HG02678 (cell line): ENCODE measurements at regions not wholly inside any gene's neighbourhood (a gene's known extent, or its start where the extent isn't known, plus 50 kb on each side); places are given as distances from the start of the nearest gene placed in this dataset.

Experiments used
- ATAC-seq: cut with Tn5 transposase; IDR thresholded peaks from one replicate; pipeline ENCODE4 v1.9.1; 2021; ENCODE audit warnings: mild to moderate bottlenecking, moderate library complexity; ENCODE audit not compliant: unreplicated experiment

DNA sequence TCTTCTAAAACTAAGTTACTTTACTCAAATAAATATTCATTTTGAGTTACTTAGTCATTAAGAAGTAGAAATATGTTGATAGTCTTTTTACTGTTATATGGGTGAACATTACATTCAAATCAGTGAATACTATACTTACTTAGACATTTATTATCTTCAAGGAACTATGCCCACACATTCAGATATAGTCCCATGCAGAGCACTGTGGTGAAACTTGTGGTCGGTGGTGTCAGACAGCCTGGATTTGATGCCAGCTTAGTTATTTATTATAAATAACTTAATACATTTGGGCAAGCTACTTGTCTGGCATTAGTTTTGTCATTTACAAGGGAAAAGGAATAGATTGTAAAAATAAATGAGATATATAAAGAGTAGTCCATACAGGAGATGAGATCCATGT, 149.5 kb downstream of the RAP2B start:
- ATAC-seq = no peak

DNA sequence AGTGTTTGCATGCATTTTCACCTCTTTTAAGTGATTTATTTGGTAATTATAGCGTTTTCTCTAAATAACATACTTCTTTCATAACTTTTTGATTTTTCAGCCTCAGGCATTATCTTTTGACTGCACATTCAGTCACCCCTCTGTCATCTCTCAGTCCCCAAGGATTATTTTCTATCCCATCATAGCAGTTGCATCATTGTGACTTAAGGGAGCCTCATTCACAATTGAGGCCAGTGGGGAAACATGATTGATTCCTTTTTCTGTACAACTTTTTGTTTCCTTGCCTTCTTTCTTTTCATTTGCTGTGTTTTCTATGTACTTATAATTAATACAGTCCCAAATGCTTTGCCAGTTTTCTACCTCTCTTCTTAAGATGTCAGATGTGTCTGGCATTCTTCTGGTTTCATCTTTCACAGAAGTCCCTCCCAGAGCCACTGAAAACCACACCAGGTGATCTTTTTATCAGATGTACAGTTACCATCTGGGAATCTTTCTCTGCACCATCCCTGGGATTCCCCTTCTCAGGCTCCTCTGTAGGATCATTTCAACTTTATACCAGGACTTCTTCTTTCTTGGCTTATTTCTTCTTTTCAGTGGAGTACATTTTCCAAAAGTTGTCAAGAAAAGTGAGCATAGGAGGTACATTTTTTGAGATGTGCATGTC, 151.4 kb downstream of the RAP2B start:
- ATAC-seq = no peak

DNA sequence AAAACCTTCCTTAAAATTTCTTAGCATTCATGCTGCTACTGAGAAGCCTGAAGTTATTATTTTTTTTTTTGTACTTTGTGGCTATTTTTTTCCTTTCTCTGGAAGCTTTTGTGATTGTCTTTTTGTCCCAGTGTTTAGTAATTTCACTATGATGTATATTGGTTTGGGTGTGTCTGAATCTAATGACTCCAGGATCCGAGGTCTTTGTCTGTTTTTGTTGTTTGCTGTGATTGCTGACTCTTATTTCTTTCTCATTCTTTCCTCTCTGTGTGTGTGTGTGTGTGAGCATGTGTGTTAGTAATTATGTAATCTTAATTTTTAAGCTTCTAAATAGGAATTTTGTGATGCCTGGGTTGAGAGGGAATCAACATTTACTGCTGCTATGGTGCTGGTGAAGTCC, 152.0 kb downstream of the RAP2B start:
- ATAC-seq = no peak

DNA sequence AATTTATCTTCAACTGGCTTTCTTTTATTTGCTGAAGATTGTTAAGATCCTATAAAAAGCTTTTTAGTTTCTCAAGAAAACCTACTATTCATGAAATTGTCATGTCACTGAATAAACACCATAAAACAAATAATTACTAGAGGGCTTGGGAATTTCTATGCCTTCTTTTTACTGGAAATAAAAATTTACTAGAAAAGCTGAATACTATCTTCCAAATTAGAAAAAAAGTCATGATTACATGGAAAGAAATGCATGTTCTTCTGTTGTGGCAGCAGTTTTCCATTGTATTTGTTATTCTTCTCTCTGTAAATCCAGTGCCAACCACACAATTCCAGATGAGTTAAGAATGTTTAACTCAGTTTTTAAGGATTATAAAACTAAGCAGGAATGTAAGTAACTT, 153.8 kb downstream of the RAP2B start:
- ATAC-seq = no peak

DNA sequence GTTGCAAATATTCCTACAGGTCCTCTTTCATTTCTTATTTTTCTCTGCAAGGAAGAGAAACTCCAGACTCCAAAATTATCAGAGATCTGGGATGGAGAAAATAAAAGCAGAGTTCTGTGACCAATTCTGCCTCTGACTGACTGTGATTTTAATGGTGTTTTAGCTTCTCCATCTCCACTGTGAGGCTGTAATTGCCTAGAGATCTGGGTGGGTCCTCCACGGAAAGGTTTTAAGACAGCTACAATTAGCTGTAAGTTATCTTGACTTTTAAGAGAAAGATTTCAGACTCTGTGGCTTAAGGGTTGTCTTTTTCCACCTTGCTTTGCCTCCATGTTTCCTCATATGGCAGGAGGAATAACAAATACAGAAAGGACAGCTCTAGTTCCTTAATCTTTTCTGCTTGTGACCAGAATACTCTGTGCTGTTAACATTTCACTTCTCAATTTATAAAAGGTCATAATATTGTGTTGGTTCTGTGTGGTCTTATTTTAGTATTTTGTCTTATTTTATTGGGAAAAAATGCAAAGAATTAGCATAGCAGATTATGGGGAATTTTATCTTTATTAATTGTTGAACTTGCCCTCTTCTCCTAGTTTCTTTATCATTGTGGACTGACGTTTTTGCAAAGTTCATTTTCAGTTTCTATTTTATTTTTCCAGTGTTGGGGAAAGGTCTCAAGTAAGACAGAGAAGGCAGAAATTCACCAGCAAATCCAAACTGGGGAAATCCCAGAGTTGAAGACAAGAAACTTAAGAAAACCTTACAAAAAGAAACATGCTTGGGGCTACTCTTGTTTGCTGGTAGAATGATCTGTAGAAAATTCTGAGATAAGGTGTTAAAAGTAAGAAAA, 157.9 kb downstream of the RAP2B start:
- no peak for ATAC-seq

DNA sequence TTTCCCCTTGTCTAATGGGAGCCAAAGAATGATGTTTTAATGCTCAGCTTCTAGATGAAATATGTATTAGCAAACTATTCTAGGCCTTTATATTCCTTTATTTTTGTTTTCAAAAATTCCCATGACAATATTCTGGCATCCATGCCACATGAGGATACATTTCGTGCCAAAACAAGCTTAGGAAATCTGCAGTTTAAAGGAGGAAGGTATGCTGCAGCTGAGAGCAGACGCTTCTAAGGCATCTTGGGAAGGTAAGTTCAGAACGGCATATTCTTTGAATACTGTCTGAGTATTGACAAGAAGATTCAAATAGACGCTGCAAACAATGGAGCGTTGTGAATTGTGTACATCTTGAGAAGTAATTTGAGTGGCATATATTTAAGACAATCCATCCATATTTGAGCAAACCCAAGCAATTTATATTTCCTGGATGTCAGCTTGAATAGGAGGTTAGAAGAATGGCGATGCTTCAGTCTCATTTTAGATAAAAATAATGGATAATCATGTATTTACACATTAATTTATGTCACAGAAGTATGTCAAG, 158.6 kb downstream of the RAP2B start:
- ATAC-seq = no peak

DNA sequence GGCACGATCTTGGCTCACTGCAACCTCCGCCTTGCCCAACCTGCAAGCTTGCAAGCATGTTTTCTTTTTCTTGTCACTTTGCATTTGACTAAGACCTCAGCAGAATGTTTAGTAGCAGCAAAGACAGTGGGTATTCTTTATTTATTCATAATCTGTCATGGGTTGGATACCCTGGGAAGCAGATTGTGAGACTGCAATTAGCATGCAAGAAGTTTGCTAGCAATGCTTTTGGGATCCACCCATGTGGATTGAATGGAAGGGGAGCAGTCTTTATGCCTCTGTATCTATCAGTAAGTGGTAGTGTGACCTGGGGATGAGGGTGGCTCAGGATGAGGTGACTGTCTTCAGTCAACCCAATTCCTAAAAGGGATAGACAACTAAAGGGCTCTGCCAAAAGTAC, 166.7 kb downstream of the RAP2B start:
- ATAC-seq = no peak

DNA sequence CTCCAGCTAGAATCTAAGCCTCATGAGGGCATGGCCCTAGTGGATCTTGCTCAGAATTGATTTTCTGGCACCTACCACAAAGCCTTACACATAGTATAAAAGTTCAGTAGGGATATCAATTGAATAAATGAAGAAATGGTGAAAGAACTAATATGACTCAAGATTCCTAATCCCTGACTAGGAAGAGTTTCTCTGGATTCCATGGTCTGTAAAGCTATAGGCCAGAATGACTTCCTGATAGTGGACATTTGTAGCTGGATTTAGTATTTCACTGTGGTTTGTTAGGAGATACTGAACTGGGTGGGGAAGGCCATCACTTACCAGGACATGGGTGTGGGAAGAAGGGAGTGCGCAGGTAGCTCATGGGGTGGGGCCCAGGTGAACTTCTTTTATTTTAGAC, 168.9 kb downstream of the RAP2B start:
- ATAC-seq = no peak

DNA sequence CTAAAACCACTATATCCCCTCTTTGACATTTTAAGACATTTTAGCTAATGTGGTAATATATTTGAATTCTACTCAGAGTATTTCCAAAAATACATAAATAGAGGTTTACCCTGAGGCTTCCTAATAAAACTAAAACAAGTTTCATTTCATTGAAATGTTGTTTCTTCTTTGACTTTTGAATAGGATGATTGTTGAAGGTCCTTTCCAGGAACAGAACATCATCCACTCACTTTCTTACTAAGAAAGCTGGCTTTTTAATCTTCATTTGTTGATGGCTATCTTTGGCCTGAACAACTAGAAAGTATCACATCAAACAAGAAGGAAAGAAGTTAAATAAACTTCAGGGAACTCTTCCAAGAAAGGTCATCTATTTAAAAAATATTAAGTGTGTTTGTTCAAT, 169.7 kb downstream of the RAP2B start:
- no peak for ATAC-seq

DNA sequence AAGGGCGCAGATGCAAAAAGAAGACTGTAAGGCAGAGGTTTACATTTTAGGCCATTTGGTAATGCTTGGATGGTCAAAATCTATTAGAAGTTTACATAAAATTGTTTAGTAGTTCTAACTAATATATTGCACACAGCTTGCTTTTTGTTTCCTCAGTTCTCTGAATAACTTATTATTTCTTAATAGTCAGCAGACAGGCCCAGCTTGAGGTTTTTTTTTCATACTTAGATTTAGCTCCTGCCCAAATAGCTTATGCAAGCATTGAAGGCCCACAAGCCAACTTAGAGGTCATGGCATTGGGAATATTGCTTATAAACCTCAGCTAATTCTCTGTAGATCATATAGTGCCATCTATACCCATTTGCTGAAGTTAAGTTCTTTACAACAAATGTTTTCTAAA, 172.5 kb downstream of the RAP2B start:
- ATAC-seq = no peak

DNA sequence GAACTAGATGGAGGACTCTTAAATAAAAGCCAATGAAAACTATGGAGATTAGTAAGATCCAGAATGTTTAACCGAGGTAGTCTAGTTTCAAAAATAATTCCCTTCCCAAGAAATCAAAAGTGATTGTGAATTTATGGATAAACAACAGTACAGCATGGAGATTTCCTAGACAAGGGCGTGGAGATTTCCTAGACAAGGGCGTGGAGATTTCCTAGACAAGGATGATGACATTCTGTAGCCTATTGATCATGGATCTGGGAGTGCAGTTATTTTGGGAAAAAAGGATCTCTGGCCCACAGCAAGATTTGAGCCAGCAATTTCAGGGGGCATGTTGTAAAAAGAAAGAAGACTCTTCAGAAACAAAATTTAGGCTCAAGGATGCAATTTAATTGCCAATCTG, 175.3 kb downstream of the RAP2B start:
- ATAC-seq = no peak

DNA sequence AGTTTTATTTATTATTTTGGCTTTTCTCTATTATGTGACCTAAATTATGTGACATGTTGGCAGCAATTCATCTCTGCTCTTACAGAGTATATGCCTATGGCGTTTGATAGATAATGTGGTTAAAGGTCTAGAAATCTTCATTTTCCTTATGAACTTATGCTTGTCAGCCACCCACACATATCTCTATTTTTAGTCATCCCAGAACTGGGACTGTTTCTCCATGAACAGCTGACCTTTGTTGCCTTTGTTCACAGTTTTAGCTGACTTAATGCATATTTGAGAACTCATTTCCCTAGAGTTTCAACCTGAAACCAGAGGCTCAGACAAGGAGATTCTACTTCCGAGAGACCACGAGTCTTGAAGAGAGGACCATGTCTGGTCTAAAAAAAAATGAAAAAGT, 176.5 kb downstream of the RAP2B start:
- ATAC-seq = no peak

DNA sequence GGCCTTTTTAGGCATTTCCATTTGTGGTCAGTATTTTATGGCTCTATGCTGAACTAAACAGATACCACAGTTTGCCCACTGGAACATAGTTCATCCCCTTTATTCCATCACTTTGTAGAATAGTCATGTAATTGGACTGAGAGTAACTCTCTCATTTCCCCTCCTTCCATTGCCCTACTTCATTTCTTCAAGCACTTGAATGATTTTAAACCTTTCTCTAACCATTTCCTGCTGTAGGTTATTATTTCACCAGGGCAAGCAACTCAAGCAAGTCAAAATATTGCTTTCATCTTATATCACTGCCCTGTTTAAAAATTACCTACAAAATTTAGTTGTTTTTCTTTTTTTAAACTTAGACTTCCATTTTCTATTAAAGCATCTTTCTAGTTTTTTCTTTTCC, 177.0 kb downstream of the RAP2B start:
- no peak for ATAC-seq

DNA sequence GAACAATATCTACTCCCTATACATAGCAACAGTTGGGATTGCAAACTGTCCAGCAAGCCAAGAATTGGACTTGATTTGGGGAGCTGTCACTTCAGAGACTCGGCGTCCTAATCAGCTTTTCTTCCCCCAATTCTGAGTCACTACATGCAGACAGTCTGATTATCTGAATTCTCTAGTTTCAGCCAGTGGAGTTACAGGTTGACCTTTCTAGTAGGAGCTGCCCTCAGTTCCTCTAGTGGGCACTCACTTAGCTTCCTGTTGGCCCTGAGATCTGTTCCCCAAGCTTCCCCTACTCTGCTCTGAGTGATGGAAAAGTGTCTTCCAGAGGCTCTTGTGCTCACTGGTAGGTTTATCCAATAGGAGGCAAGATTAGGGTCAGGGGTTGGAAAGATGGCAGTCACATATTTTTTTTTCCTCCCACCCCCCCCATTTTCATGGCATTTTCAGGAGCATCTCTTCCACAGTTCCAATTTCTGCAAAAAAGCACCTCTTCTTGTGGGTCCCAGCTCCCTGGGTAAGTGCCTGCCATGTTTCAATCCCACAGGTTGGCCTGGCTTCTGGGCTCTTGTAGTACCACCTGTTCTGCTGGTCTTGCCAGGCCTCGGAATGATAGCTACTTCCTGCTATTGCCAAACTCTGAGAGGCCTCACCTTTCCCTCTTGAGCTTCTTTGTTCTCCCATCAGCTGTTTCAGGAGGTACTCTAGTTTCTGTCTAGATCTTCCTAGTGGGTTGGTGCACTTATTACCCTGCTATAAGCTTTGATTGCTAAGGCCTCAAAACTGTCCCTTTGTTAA, 182.2 kb downstream of the RAP2B start:
- ATAC-seq = no peak

DNA sequence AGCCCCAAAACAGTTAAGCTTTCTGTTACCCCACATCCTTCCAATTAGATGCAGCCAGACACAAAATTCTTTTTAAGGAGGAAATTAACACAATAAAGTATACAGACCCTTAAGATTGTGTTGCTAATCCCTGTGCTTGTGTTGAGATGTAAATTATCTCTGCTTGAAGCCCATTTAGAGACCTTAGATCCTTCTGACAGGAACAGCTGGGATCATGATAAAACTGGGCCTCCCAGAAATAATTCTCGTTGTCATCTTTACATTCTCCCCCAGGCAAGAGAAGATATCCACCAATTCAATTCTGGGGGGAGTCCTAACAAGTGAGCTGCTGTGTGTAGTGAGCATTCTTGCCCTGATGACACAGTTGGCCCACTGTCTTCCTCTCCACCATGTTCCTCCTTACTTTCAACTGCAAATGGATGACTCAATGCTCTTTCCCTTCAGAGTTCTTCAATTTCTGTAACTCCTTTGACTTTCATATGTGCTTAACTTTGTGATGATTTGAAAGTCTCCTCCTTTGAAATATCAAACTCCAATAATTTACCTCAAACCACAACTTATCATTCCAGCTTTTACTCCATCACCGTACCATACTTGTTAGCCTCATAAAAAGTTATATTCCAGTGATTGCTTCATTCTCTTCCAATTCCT, 186.6 kb downstream of the RAP2B start:
- ATAC-seq = no peak

DNA sequence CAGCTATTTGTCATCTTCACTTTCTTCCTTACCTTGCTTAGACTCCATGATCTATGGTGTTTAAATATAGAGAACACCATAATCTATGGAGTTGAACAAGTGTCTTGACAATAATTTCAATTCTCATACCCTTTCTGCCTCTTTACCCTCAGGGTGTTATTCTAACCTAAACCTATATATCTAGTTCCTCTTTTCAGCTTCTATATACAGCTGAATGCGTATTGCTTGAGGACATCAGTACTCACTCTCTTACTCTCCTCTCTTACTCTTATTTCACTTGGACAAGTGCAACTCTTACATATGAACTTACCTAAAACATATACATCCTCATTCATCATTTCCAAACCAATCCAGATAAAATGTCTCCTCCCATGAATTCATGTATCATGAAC, 187.1 kb downstream of the RAP2B start:
- ATAC-seq = no peak

DNA sequence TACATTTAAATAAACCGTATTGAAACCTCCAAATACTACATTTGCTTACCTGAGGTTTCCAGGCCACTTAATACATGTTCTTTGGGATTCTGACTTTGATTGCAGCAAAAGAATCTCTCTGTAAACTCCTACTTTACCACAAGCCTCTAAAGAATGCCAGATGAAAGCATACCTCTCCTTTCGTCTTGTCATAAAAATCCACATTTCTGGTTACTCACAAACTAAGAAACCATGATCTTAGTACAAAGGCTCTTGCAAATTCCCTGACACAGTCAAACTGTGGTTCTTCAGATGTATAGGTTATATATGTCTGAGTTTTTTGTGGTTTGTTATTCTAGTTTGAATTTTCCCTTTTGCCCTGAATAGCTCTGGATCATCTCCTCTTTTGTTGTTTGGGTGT, 188.4 kb downstream of the RAP2B start:
- ATAC-seq = no peak

DNA sequence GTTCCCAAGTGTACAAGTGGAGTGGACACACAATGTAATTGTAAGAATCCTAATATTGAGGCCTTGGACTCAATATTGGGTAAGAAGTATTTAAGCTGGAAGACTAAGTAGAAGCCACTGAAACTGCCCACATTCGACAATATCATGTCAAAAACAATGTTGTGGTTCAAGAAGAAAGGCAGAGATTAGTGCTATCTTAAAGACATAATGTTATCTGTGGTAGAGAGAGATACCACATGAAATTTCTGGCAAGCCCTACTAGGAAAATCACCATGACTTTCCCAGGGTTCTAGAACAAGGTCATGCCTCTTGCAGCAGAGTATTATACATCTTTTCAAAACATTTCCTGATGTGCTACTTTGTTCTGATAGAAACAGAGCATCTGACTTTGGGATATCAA, 192.6 kb downstream of the RAP2B start:
- ATAC-seq = no peak

DNA sequence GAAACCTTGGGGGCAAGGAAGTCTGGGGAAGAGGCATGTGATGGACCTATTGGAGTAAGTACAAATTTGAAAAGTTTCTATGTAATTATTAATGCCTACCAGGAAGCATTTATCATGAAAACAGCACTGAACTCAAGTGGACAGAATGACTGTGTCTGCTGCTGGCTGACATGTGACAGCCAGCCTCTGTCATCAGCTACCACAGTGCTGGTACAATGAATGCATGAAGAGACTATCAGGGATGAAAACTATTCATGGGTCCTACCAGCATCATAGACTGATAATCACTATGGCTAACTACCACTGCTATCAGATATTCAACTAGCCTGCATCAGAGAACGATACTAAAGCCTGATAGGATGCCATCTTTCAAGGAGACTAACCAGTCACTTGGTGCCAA, 193.5 kb downstream of the RAP2B start:
- no peak for ATAC-seq

DNA sequence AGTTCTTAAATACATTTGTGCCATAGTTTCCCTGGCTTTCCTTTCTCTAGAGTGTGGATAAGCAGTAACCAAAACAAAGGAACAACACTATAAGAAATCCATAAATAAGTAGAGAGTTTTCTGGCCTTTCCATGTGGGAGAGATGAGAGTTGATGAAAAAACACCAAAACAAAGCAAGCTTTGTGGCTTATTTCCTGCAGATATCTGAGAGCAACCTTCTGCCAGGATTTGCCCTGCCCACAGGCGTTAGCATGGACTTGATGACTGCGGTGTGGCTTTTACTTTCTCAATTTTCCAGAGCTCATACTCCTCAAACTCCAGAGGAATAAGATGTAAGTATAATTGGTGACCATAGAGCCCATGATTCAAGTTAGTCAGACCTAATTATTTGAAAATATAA, 194.9 kb downstream of the RAP2B start:
- ATAC-seq = no peak

DNA sequence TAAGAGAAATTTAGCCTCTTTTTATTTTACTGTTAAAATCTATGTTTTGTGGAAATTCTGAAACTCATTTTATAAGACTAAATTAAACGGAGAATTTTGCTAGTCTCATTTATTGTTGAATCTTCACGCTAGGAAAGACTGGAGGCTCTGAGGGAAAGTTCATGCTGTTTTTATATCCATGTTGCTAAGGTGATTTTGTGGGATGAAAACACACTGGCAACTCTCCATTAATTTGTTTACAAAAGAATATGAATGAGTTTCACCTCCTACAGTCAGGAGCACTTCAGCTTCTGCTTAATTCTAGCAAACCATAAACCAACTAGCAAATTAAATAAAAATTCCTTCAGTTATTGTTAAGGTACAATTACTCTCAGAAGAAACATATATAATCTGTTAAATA, 195.4 kb downstream of the RAP2B start:
- no peak for ATAC-seq
